HG02642 (cell line): ENCODE measurements at regions not wholly inside any gene's neighbourhood (a gene's known extent, or its start where the extent isn't known, plus 50 kb on each side); places are given as distances from the start of the nearest gene placed in this dataset.

Experiments
- ATAC-seq: cut with Tn5 transposase; IDR thresholded peaks from one replicate; pipeline ENCODE4 v1.9.1; 2021; ENCODE audit warnings: mild to moderate bottlenecking; ENCODE audit not compliant: unreplicated experiment, poor library complexity

- no peak for ATAC-seq
These were observed 234.7 kb upstream of the ADGRB3 start for GRCh38 chr6:68400396-68400795.

GRCh38 chr6:68391953-68392352 is 243.1 kb upstream of the ADGRB3 start:
- no peak for ATAC-seq

- ATAC-seq, result no peak
These were observed 262.1 kb upstream of the ADGRB3 start for GRCh38 chr6:68372991-68373390.

- no peak for ATAC-seq
These were observed 266.2 kb upstream of the ADGRB3 start for GRCh38 chr6:68368845-68369244.

- no peak for ATAC-seq
These were observed 270.7 kb upstream of the ADGRB3 start for GRCh38 chr6:68364271-68364805.

GRCh38 chr6:68343901-68344300 is 291.2 kb upstream of the ADGRB3 start:
- peak; percentile 92 for ATAC-seq

- ATAC-seq, result no peak
These were observed 292.8 kb upstream of the ADGRB3 start for GRCh38 chr6:68342286-68342685.

- ATAC-seq, result no peak
These were observed 295.5 kb upstream of the ADGRB3 start for GRCh38 chr6:68339488-68340131.

- ATAC-seq, result no peak
These were observed 301.6 kb upstream of the ADGRB3 start for GRCh38 chr6:68333442-68333841.

- ATAC-seq, result no peak
These were observed 306.9 kb upstream of the ADGRB3 start for GRCh38 chr6:68328156-68328555.

- ATAC-seq, result no peak
These were observed 308.3 kb upstream of the ADGRB3 start for GRCh38 chr6:68326762-68327161.

GRCh38 chr6:68317366-68317765 is 317.7 kb upstream of the ADGRB3 start:
- ATAC-seq, result no peak

GRCh38 chr6:68313911-68314310 is 321.2 kb upstream of the ADGRB3 start:
- no peak for ATAC-seq

GRCh38 chr6:68307301-68307700 is 327.8 kb upstream of the ADGRB3 start:
- no peak for ATAC-seq

- ATAC-seq, result no peak
These were observed 339.0 kb upstream of the ADGRB3 start for GRCh38 chr6:68296126-68296525.

GRCh38 chr6:68282646-68283045 is 352.4 kb upstream of the ADGRB3 start:
- ATAC-seq, result no peak

- ATAC-seq, result no peak
These were observed 355.1 kb upstream of the ADGRB3 start for GRCh38 chr6:68279793-68280557.

GRCh38 chr6:68273297-68273696 is 361.8 kb upstream of the ADGRB3 start:
- ATAC-seq, result no peak

- no peak for ATAC-seq
These were observed 378.7 kb upstream of the ADGRB3 start for GRCh38 chr6:68256391-68256790.

- no peak for ATAC-seq
These were observed 382.4 kb upstream of the ADGRB3 start for GRCh38 chr6:68252632-68253031.

GRCh38 chr6:68247782-68248181 is 387.3 kb upstream of the ADGRB3 start:
- ATAC-seq, result no peak

GRCh38 chr6:68240726-68241125 is 394.4 kb upstream of the ADGRB3 start:
- no peak for ATAC-seq
